Upper lobe of right lung (tissue), 1 donor: ENCODE measurements at regions not wholly inside any gene's neighbourhood (a gene's known extent, or its start where the extent isn't known, plus 50 kb on each side); places are given as distances from the start of the nearest gene placed in this dataset.
A peak's percentile ranks its signal among the peaks of the same experiment; 100 is the strongest.
"Not testable (repeated sequence)": the region's sequence is repeated elsewhere in the genome, so short reads cannot be mapped to it uniquely, and the experiment has no call there.

ENCODE experiments used
- ATAC-seq: fragments of 200-7000 bp; cut with Tn5 transposase; one replicate; pipeline ENCODE4 v1.9.1; 2020; ENCODE audit warnings: mild to moderate bottlenecking, moderate library complexity
- DNase-seq: peaks from one replicate; pipeline ENCODE4 v3.0.0-alpha.2; 2020
- H3K27ac ChIP-seq: fragments of 200-600 bp; one replicate; pipeline ENCODE4 v1.8.0; 2022
- H3K27me3 ChIP-seq: fragments of 200-600 bp; one replicate; pipeline ENCODE4 v1.8.0; 2022; ENCODE audit warnings: mild to moderate bottlenecking
- H3K36me3 ChIP-seq: fragments of 200-600 bp; one replicate; pipeline ENCODE4 v1.8.0; 2022
- H3K4me1 ChIP-seq: fragments of 200-600 bp; one replicate; pipeline ENCODE4 v1.8.0; 2022
- H3K4me3 ChIP-seq: fragments of 200-600 bp; one replicate; pipeline ENCODE4 v1.8.0; 2022; ENCODE audit warnings: mild to moderate bottlenecking
- H3K9me3 ChIP-seq: fragments of 200-600 bp; one replicate; pipeline ENCODE4 v1.8.0; 2022
- intact Hi-C: fragments of 100-400 bp; cut with DNase I; formaldehyde crosslinking; loops from one replicate; pipeline ENCODE4 v1.11.0; 2022
- TF ChIP-seq, protein P1 (sequence below): fragments of 200-600 bp; IDR thresholded peaks from one replicate; pipeline ENCODE4 v1.8.0; 2022; ENCODE audit warnings: antibody characterized with exemption
- donor health status: DM: no; HTN: yes; CAD: no; lungs with severe emphysema.

DNA sequence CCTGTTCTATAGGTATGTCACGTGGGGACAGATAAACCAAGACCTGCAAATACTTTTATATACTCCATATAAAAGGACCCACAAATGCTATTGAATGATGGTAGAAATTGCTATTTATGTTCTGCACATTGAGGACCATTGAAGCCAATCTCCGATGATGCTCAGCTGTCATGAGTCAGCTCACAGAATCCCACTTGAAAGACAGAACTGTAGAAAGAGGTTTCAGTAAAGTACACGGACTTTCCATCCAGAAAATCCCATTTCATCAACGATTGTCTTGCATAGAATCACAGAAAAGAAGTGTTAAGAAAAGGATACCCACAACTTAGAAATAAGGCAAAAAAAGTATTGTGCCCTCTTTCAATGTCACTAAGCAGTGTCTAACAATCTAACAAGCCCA, 169.0 kb upstream of the COPS8 start:
- H3K4me1 ChIP-seq = no peaks in the 10 kb centered on the region
- DNase-seq (no peak), ATAC-seq (no peak)
- no peak overlapping the region for H3K27ac ChIP-seq
- no peak overlapping the region for H3K4me3 ChIP-seq
- intact Hi-C loops = no loop called here
- no peaks in the 10 kb centered on the region for H3K36me3 ChIP-seq
- H3K27me3 ChIP-seq = no peaks in the 10 kb centered on the region
- no peaks in the 10 kb centered on the region for H3K9me3 ChIP-seq
- TF ChIP-seq, protein P1, sequence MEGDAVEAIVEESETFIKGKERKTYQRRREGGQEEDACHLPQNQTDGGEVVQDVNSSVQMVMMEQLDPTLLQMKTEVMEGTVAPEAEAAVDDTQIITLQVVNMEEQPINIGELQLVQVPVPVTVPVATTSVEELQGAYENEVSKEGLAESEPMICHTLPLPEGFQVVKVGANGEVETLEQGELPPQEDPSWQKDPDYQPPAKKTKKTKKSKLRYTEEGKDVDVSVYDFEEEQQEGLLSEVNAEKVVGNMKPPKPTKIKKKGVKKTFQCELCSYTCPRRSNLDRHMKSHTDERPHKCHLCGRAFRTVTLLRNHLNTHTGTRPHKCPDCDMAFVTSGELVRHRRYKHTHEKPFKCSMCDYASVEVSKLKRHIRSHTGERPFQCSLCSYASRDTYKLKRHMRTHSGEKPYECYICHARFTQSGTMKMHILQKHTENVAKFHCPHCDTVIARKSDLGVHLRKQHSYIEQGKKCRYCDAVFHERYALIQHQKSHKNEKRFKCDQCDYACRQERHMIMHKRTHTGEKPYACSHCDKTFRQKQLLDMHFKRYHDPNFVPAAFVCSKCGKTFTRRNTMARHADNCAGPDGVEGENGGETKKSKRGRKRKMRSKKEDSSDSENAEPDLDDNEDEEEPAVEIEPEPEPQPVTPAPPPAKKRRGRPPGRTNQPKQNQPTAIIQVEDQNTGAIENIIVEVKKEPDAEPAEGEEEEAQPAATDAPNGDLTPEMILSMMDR = no peak

DNA sequence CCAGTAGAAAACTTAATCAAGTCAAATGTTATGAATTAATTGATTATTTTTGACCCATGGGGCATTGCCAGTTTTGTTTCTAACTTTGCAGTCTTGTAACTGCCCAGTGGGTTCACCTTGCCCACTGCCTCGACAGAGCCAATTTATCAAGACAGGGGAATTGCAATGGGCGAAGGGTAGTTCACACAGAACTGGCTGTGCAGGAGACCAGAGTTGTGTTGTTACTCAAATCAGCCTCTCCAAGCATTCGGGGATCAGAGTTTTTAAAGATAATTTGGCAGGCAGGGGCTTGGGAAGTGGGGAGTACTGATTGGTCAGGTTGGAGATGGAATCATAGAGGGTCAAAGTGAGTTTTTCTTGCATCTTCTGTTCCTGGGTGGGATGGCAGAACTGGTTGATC, 168.5 kb upstream of the COPS8 start:
- H3K27ac ChIP-seq = no peak overlapping the region
- no peaks in the 10 kb centered on the region for H3K9me3 ChIP-seq
- no peaks in the 10 kb centered on the region for H3K4me1 ChIP-seq
- ATAC-seq (no peak), DNase-seq (no peak)
- no peaks in the 10 kb centered on the region for H3K27me3 ChIP-seq
- intact Hi-C loops = no loop called here
- no peaks in the 10 kb centered on the region for H3K36me3 ChIP-seq
- no peak overlapping the region for H3K4me3 ChIP-seq
- TF ChIP-seq, protein P1 = no peak

DNA sequence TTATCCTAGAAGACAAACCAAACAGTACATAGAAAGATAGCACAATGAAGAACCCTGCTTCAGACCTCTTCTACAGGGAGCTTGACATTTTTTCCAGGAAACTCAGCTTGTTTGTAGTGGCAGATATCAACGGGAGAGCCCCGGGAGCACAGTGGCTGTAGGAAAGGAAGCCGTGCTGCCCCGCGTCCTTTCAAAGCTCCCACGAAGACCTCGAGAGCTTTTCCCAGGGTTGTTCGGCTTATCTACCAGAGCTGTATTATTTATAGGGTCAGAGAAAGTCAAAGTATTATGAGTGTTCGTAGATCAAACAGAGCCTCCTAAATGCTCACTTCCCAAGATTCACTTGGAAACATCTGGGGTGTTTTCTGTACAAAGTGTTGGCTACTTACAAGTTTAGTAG, 167.1 kb upstream of the COPS8 start:
- Histone ChIP-seq H3K27ac (no peak overlapping the region), H3K9me3 (no peaks in the 10 kb centered on the region), H3K4me3 (no peak overlapping the region), H3K36me3 (no peaks in the 10 kb centered on the region), H3K27me3 (no peaks in the 10 kb centered on the region), H3K4me1 (no peaks in the 10 kb centered on the region)
- ATAC-seq = no peak
- intact Hi-C loops = no loop called here
- TF ChIP-seq, protein P1 = no peak
- DNase-seq = no peak

DNA sequence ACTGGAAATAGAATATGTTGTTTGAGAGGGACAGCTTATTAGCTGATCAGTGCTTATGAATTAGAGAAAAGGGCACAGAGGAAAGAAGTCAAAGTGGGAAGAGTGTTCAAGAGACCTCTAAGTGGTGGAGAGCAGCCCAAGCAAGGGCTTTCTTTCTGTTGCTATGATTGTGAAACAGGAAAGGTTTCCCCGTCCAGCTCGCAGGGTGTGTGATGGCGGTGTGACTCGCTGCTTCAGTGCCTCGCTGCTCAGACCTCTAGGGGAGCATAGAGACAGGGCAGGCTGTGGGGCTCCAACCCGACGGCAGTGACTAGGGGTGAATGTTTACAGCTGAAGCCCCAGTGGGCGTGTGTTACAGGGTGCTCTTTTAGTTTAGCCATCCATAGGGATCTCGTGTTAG, 166.5 kb upstream of the COPS8 start:
- Histone ChIP-seq H3K27me3 (no peaks in the 10 kb centered on the region), H3K4me1 (no peaks in the 10 kb centered on the region), H3K9me3 (no peaks in the 10 kb centered on the region), H3K4me3 (no peak overlapping the region), H3K36me3 (no peaks in the 10 kb centered on the region), H3K27ac (no peak overlapping the region)
- ATAC-seq = peak; percentile 57
- DNase-seq = no peak
- TF ChIP-seq, protein P1 = no peak
- intact Hi-C loops = no loop called here

DNA sequence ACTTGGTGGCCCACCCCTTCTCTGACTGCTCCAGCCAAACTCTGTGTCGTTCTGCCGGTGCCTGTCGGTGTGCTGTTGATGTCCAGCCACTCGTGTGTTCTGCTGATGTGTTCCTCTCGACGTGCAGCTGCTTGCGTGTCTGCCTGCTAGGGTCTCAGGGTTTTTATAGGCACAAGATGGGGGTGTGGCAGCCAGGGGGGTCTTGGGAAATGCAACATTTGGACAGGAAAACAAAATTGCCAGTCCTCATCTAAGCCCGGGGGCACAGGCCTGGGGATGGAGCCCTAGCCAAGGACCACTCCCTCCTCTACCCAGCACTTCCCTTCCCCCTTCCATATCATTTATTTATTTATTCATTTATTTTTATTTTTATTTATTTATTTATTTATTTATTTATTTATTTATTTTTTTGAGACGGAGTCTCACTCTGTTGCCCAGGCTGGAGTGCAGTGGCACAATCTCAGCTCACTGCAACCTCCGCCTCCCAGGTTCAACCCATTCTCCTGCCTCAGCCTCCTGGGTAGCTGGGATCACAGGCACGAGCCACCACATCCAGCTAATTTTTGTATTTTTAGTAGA, 165.8 kb upstream of the COPS8 start:
- DNase-seq, intact Hi-C loops: not testable (repeated sequence)

DNA sequence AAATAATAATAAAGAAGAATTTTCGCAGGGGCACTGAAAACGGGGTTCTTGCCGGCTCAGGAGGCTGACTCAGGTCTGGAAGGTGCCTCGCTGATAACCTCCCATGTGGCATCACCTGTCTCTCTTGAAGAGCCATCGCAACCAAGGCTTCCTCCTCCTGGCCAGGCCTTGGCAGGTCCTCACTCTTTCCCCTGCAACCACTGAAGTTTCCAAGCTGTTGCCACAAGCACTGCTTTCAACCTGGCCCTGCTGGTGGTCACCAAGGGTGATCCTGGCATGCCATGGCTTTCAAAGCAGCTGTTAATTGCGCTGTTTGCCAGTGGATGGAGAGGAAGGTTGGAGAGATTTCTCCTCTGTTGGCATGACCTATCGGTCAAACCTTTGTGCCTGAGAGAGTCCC, 163.6 kb upstream of the COPS8 start:
- Histone ChIP-seq H3K4me3 (no peak overlapping the region), H3K27ac (no peak overlapping the region), H3K27me3 (no peaks in the 10 kb centered on the region), H3K36me3 (no peaks in the 10 kb centered on the region), H3K4me1 (no peaks in the 10 kb centered on the region), H3K9me3 (no peaks in the 10 kb centered on the region)
- DNase-seq (no peak), ATAC-seq (no peak)
- intact Hi-C loops = no loop called here
- TF ChIP-seq, protein P1 = no peak

More for the DNA sequence above, 165.8 kb upstream of the COPS8 start:
- not testable (repeated sequence) for H3K9me3 ChIP-seq, ATAC-seq, H3K27me3 ChIP-seq, H3K36me3 ChIP-seq, H3K27ac ChIP-seq, H3K4me1 ChIP-seq, H3K4me3 ChIP-seq
